NCI-H82 treated with DMSO at 0.1 percent for 48 hours (cell line): ENCODE measurements at regions not wholly inside any gene's neighbourhood (a gene's known extent, or its start where the extent isn't known, plus 50 kb on each side); places are given as distances from the start of the nearest gene placed in this dataset.

Experiments used
- DNase-seq: peaks from one replicate; lab custom pipeline; 2025; ENCODE audit not compliant: unreplicated experiment; lab: John Stamatoyannopoulos, UW

- DNase-seq = no peak
Measured at GRCh38 chr4:135325264-135325663, 1123.7 kb upstream of the PABPC4L start.

GRCh38 chr4:135319685-135320084, 1118.1 kb upstream of the PABPC4L start:
- no peak for DNase-seq

- no peak for DNase-seq
Measured at GRCh38 chr4:135316266-135316779, 1114.7 kb upstream of the PABPC4L start.

- DNase-seq = no peak
Measured at GRCh38 chr4:135290136-135290535, 1088.5 kb upstream of the PABPC4L start.

GRCh38 chr4:135283934-135284333, 1082.3 kb upstream of the PABPC4L start:
- DNase-seq = no peak

GRCh38 chr4:135282676-135283075, 1081.1 kb upstream of the PABPC4L start:
- DNase-seq = no peak

- DNase-seq = no peak
Measured at GRCh38 chr4:135281230-135281629, 1079.6 kb upstream of the PABPC4L start.

- DNase-seq = peak; percentile 69
Measured at GRCh38 chr4:135277980-135278315, 1076.4 kb upstream of the PABPC4L start.

GRCh38 chr4:135277068-135277979, 1075.7 kb upstream of the PABPC4L start:
- no peak for DNase-seq

- DNase-seq = no peak
Measured at GRCh38 chr4:135274416-135274815, 1072.8 kb upstream of the PABPC4L start.

GRCh38 chr4:135269125-135269890, 1067.7 kb upstream of the PABPC4L start:
- DNase-seq = no peak

- no peak for DNase-seq
Measured at GRCh38 chr4:135268369-135268768, 1066.8 kb upstream of the PABPC4L start.

GRCh38 chr4:135267148-135267865, 1065.7 kb upstream of the PABPC4L start:
- peak; percentile 10 for DNase-seq

GRCh38 chr4:135256111-135256510, 1054.5 kb upstream of the PABPC4L start:
- DNase-seq = no peak

- DNase-seq = no peak
Measured at GRCh38 chr4:135250040-135250439, 1048.5 kb upstream of the PABPC4L start.

GRCh38 chr4:135249024-135249423, 1047.4 kb upstream of the PABPC4L start:
- peak; percentile 84 for DNase-seq

GRCh38 chr4:135244696-135245095, 1043.1 kb upstream of the PABPC4L start:
- DNase-seq = no peak

GRCh38 chr4:135244056-135244455, 1042.5 kb upstream of the PABPC4L start:
- peak; percentile 86 for DNase-seq

GRCh38 chr4:135240796-135241195, 1039.2 kb upstream of the PABPC4L start:
- no peak for DNase-seq

- no peak for DNase-seq
Measured at GRCh38 chr4:135239964-135240363, 1038.4 kb upstream of the PABPC4L start.

- no peak for DNase-seq
Measured at GRCh38 chr4:135238940-135239339, 1037.4 kb upstream of the PABPC4L start.
